Glomerular visceral epithelial cell (primary cell): ENCODE measurements at regions not wholly inside any gene's neighbourhood (a gene's known extent, or its start where the extent isn't known, plus 50 kb on each side); places are given as distances from the start of the nearest gene placed in this dataset.
"Not testable (repeated sequence)": the region's sequence is repeated elsewhere in the genome, so short reads cannot be mapped to it uniquely, and the experiment has no call there.

ENCODE experiments used
- DNase-seq: peaks from one replicate; pipeline ENCODE4 v3.0.0-alpha.2; 2016; ENCODE audit errors: extremely low spot score

DNA sequence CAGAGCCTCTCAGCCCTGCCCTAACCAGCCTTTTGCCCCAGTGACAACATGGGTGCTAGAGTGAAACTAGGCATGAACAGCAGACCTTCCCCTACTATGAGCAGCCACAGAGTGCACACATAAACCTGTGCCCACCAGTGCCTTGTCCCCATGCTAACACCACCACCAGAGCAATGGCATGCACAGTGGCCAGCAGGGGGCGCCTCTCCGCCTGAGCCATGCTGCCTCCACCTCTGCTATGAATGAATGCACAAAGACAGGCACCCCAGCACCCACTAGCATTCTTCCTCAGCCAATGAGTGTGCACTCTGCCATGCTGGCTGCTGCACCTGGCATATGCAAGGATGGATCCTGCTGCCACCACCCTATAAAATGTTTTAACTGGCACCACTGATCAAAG, 286.9 kb upstream of the FGF16 start:
- DNase-seq, result no peak

DNA sequence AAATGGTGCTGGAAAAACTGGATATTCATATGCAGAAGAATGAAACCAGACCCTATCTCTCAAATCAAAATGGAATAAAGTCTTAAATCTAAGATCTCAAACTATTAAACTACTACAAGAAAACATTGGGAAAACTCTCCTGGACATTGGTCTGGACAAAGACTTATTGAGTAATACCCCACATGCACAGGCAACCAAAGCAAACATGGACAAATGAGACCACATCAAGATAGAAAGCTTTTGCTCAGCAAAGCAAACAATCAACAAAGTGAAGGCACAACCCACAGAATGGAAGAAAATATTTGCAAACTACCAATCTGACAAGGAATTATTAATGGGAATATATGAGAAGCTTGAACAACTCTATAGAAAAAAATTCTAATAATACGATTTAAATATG, 284.4 kb upstream of the FGF16 start:
- DNase-seq, result no peak

DNA sequence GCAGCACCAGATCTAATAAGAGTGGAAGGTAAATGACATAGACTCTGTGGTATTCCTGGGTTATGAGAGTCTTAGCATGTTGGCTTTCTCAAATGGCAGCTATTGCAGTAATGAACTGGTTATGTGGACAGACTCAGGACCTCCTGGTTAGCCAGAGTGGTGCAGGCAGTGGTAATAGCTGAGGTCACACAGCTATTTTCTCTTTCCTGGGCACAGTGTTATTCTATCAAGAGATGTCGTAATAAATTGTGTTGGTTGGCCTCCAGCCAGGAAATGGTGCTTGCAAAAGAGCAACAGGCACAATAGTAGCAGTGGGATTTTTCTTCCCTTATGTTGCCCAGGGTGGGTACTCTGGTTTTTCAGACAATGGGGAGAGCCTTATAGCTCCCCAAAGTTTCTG, 279.2 kb upstream of the FGF16 start:
- no peak for DNase-seq

DNA sequence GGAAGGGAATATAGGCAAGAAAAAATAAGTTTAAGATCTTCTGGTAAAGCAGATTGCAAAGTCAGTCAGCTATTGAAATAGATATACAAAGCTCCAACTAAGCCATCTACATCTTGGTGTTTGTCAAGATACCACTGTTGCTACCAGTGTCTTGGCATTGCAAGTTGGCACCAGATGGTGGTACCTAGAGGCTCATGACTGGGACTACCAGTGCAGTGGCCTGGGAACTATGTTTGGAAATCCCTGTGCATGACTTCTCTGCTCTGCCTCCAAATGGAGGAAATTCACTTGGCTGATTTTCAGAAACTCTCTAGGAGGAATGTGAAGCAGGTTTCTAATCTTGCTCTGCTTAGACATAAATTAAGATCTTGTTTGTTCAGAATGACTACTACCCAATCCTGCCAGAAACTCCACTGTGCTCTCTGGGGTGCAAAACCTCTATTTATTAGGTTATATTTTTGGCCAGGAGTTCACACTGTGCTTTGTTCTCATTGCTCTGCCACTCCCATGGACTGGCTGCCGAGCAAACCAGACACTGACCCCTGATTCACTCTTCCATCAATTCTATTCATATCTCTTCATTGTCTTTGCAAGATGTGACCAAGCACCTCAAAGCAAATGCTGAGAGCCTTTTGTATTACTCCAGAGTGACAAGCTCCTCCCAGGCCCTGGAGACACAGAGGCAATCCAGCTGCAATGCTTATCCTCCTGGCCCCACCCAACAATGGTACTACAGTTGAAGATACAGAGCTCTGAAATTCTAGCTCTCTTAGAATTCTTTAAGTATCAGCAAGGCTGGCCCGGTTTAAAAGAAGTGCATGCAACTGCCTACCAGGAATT, 272.3 kb upstream of the FGF16 start:
- DNase-seq, result no peak

DNA sequence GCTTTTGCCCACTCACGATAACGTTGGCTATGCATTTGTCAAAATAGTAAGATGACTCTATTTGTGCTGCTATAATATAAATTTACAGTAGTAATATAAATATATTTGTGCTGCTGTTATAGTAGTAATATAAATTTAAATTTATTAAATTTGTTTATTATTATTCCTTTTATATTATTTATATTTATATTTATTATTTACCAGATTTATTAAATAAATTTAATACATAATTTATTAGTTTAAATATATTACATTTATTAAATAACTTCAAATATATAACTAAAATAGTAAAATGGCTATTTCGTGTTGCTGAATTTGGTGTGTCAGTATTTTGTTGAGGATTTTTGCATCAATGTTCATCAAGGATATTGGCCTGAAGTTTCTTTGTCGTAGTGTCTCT, 246.5 kb upstream of the FGF16 start:
- DNase-seq, result no peak

DNA sequence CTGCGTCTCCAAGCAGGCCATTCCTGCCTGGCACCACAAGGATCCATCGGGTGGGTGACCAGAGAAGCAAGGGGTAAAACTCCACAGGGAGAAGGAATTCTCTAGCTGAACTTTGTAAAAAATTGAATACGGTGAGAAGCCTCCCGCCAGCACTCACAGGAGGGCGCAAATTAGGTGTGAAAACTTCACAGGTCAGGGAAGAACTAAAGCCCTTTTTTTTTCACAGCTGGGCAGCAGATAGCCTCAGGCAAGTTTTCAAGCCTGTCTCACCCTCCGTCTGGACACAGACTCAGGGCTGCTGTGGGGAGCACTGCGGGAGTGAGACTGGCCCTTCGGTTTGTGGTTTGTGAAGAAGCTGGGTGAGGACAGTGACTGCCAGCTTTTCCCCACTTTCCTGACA, 224.1 kb upstream of the FGF16 start:
- DNase-seq, result no peak

DNA sequence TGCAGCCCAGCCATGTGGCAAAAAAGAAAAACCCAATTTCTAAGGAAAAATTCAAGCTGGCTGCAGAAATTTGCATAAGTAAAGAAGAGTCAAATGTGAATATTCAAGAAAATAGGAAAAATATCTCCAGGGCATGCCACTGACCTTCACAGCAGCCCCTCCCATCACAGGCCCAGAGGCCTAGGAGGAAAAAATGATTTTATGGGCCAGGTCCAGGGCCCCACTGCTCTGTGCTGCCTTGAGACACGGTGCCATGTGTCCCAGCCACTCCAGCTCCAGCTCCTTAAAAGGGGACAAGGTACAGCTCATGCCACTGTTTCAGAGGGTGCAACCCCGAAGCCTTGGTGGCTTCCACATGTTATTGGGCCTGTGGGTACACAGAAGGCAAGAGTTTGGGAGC, 182.7 kb upstream of the FGF16 start:
- DNase-seq, result no peak

DNA sequence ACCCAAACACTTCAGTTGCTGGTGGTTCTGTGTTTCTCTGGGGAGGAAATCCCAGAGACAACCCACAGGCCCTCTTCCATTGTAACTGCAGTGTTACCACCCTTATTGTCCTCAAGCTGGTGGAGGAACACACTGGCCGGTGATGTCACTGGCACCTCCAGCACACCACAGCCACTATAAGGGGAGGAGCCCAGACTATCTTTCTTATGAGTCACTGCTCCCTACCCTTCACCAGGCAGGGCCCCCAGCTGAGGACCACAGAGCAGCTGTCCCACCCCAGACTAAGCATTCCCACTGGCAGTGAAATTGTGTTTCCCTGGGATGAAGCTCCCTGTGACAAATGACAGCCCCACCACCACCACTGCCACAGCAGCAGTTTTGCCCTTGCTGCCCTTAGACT, 171.8 kb upstream of the FGF16 start:
- DNase-seq, result peak; percentile 12

DNA sequence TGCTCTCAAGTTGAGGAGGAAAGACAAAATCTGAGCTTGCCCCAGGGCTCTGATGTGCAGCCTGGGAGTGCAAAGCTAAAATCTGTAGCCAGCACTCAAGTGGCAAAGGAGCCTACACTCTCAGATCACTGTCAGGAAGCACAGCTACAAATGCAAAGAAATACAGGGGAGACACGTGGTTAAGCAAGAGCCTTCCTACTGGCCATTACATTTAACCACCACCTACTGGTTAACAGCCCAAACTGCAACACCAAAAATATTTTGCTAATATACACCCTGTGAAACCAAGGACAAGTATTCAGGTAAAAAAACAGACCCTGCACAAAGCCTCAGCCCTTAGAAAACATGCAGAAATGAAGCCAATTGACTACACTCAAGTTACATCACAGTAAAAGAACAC, 170.4 kb upstream of the FGF16 start:
- DNase-seq, result no peak

DNA sequence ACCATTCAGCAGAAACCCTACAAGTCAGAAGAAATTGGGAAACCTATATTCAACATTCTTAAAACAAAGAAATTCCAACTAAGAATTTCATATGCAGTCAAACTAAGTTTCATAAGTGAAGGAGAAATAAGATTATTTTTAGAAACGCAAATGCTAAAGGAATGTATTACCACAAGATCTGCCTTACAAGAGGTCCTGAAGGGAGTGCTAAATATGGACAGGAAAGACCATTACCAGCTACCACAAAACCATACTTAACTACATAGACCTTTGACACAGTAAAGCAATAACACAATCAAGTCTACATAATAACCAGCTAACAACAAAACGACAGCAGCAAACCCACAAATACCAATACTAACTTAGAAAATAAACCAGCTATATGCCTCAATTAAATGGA, 169.3 kb upstream of the FGF16 start:
- DNase-seq, result no peak

DNA sequence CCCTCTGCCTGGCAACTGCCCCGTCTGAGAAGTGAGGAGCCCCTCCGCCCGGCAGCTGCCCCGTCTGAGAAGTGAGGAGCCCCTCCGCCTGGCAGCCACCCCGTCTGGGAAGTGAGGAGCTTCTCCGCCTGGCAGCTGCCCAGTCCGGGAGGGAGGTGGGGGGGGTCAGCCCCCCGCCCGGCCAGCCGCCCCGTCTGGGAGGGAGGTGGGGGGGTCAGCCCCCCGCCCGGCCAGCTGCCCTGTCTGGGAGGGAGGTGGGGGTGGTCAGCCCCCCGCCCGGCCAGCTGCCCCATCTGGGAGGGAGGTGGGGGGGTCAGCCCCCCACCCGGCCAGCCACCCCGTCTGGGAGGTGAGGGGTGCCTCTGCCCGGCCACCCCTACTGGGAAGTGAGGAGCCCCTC, 167.8 kb upstream of the FGF16 start:
- not testable (repeated sequence) for DNase-seq

DNA sequence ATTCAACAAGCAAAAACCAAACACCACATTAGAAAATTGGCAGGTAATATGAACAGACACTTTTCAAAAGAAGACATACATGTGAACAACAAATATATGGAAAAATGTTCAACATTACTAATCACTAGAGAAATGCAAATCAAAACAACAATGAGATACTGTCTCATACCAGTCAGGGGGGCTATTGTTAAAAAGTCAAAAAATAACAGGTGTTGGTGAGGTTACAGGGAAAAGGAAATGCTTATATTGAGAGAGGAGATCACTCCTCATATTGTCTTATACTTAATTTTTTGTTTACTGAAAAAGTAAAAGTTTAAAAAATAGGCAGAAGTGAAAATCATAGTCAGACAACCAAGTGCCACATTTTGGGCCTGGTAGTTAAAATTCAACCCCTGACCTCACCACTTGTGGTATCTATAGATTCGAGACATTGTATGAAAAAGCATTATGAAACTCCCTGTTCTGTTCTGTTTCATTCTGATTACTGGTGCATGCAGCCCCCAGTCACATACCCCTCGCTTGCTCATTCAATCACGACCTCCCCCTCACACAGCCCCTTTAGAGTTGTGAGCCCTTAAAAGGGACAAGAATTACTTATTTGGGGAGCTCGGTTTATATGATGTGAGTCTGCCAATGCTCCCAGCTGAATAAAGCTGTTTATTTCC, 153.7 kb upstream of the FGF16 start:
- no peak for DNase-seq

DNA sequence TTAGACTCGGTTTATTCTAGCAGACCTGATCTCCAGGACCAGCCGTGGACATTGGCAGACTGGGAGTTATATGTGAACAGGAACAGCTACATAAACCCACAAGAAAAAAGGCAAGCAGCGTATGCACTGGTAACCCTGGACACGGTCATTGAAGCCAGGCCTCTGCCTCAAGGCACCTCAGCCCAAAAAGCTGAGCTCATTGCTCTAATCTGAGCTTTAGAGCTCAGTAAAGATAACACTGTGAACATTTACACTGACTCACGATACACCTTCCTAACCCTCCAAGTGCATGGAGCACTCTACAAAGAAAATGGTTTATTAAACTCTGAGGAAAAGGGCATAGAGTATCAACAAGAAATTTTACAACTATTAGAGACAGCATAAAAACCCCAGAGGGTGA, 148.9 kb upstream of the FGF16 start:
- DNase-seq, result no peak

DNA sequence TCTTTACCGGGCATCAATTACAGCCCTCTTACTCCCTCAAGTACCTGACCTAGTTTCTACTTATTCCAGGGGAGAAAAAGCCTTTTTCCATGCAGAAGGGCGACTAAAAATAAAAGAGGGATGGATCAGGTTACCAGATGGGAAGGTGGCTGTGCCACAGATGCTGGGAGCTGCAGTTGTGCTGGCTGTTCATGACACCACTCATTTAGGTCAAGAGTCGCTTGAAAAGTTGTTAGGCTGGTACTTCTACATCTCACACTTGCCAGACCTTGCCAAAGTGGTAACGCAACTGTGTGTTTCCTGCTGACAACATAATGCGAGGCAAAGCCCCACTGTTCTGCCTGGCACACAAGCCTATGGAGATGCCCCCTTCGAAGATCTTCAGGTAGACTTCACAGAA, 148.4 kb upstream of the FGF16 start:
- DNase-seq, result no peak

DNA sequence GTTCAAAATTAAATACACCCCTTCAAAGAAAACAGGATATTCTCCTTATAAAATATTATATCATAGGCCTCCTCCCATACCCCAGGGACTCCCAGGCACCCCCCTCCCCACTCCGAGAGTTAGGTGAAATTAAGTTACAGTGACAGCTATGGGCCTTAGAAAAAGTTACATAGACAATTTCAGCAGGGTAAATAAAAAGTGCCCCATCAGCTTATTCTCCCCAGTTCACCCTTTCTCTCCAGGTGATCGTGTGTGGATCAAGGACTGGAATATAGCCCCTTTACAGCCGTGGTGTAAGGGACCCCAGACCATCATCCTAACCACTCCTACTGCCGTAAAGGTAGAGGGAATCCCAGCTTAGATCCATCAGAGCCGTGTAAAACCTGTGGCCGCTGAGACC, 147.6 kb upstream of the FGF16 start:
- no peak for DNase-seq

DNA sequence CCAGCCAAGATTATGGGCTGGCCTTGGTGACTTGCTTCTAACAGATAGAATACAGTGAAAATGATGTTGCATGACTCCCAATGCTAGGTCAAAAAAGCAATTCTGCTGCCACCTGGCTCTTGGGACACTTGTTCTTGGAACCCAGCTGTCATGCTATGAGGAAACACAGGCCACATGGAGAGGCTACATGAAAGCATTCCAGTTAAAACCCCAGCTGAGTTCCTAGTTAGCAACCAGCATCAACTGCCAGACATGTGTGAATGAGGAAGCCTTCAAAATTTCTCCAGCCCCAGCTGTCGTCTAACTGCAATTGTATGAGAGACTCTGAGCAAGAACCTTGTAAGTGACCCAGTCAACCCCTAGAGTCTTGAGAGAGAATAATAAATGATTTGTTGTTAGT, 105.2 kb upstream of the FGF16 start:
- no peak for DNase-seq

DNA sequence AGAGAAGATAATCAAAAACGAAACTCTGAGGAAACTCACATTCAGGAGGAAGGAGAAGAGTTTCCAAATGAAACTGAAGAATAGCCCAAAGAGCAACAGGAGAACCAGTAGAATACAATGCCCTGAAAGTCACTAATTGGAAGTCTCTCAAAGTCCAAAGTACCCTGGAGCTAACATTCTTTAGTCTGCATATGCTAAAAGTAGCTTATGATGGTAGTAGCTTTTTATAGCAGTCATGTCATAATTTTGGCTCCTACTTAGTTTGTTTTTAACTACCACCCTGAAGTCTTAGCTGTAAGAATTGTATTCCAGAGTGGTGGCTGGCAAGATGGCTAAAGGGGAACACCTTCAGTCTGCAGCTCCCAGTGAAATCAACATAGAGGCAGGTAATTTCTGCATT, 100.3 kb upstream of the FGF16 start:
- no peak for DNase-seq

DNA sequence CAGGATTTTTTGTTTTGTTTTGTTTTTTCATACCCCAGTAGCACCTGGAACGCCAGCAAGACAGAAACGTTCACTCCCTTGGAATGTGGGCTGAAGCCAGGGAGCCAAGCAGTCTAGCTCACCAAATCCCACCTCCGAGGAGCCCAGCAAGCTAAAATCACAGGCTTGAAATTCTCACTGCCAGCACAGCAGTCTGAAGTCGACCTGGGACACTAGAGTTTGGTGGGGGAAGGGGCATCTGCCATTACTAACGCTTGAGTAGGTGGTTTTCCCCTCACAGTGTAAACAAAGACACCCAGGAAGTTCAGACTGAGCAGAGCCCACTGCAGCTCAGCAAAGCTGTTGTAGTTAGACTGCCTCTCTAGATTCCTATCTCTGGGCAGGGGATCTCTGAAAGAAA, 99.6 kb upstream of the FGF16 start:
- DNase-seq, result peak; percentile 7

DNA sequence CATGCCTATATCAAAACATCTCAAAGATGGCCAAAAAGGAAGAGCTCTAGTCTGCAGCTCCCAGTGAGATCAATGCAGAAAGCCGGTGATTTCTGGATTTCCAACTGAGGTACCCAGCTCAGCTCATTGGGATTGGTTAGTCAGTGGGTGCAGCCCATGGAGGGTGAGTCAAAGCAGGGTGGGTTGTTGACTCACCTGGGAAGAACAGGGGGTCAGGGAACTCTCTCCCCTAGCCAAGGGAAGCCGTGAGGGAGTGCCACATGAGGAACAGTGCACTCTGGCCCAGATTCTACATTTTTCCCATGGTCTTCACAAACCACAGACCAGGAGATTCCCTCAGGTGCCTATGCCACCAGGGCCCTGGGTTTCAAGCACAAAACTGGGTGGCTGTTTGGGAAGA, 57.3 kb upstream of the FGF16 start:
- DNase-seq, result no peak

DNA sequence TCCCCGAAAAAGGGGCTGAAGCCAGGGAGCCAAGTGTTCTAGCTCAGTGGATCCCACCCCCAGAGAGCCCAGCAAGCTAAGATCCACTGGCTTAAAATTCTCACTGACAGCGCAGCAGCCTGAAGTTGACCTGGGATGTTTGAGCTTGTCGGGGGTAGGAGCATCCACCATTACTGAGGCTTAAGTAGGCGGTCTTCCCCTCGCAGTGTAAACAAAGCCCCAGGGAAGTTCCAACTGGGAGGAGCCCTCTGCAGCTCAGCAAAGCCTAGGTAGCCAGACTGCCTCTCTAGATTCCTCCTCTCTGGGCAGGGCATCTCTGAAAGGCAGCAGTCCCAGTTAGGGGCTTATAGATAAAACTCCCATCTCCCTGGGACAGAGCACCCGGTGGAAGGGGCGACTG, 56.8 kb upstream of the FGF16 start:
- DNase-seq, result not testable (repeated sequence)

DNA sequence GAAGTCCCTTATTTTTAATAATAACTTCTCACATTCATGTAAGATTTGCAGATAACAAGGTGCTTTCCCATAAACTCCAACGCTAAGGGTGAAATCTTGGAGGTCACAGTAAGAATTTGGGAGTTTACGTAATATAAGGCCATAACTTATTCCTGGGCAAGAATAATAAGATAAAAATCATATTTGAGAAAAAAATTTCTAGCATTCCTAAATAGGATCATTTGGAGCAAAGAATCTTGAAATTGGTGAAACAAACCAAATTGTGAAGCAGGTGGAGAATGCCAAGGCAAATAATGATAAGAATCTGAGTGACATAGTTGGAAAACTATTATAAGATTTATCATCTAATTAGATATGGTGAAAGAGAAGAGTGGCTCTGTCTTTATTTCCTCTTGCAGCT, 50.4 kb upstream of the FGF16 start:
- no peak for DNase-seq
